Sigmoid colon (tissue), 4 donors: ENCODE measurements at regions not wholly inside any gene's neighbourhood (a gene's known extent, or its start where the extent isn't known, plus 50 kb on each side); places are given as distances from the start of the nearest gene placed in this dataset.

Experiments
- CTCF ChIP-seq, 4 experiments: fragments of 450-650 bp in 3 of 4; fragments of 200-600 bp in 1 of 4; IDR thresholded peaks; one replicate each; pipeline ENCODE4 v1.5.1; 2016 to 2019; ENCODE audit warnings: antibody characterized with exemption in 4 of 4, mild to moderate bottlenecking in 3 of 4, moderate library complexity in 2 of 4
- POLR2AphosphoS5 ChIP-seq, 4 donors: sonication (generic); formaldehyde crosslinking; IDR thresholded peaks; one replicate each; pipeline ENCODE4 v1.6.1; 2017; ENCODE audit warnings: antibody characterized with exemption in 4 of 4

- no peak for TF ChIP-seq CTCF (IDR thresholded peaks at IDR 0.05)
- no peak for TF ChIP-seq POLR2AphosphoS5 (IDR thresholded peaks at IDR 0.05)
Observed at GRCh38 chr18:52000435-52000834, 339.6 kb upstream of the DCC start.
